Neural progenitor cell (in vitro differentiated cells): ENCODE measurements at regions not wholly inside any gene's neighbourhood (a gene's known extent, or its start where the extent isn't known, plus 50 kb on each side); places are given as distances from the start of the nearest gene placed in this dataset.
"Not testable (repeated sequence)": the region's sequence is repeated elsewhere in the genome, so short reads cannot be mapped to it uniquely, and the experiment has no call there.

ENCODE experiments used
- EZH2 ChIP-seq: fragments of 200-600 bp; sonication (generic); IDR thresholded peaks from 2 replicates; pipeline ENCODE4 v1.6.1; 2017; ENCODE audit warnings: antibody characterized with exemption, mild to moderate bottlenecking, moderate library complexity
- TF ChIP-seq, protein P1 (sequence below): fragments of 200-600 bp; sonication (generic); IDR thresholded peaks from 2 replicates; pipeline ENCODE4 v1.5.1; 2017; ENCODE audit warnings: antibody characterized with exemption, mild to moderate bottlenecking

GRCh38 chr2:87484363-87484762, 263.5 kb upstream of the PLGLB2 start:
- TF ChIP-seq EZH2 = not testable (repeated sequence)
- TF ChIP-seq, protein P1, sequence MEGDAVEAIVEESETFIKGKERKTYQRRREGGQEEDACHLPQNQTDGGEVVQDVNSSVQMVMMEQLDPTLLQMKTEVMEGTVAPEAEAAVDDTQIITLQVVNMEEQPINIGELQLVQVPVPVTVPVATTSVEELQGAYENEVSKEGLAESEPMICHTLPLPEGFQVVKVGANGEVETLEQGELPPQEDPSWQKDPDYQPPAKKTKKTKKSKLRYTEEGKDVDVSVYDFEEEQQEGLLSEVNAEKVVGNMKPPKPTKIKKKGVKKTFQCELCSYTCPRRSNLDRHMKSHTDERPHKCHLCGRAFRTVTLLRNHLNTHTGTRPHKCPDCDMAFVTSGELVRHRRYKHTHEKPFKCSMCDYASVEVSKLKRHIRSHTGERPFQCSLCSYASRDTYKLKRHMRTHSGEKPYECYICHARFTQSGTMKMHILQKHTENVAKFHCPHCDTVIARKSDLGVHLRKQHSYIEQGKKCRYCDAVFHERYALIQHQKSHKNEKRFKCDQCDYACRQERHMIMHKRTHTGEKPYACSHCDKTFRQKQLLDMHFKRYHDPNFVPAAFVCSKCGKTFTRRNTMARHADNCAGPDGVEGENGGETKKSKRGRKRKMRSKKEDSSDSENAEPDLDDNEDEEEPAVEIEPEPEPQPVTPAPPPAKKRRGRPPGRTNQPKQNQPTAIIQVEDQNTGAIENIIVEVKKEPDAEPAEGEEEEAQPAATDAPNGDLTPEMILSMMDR = not testable (repeated sequence)
